DMS153 treated with DMSO at 0.1 percent for 48 hours (cell line): ENCODE measurements at regions not wholly inside any gene's neighbourhood (a gene's known extent, or its start where the extent isn't known, plus 50 kb on each side); places are given as distances from the start of the nearest gene placed in this dataset.
"Not testable (repeated sequence)": the region's sequence is repeated elsewhere in the genome, so short reads cannot be mapped to it uniquely, and the experiment has no call there.

Experiments used
- DNase-seq: peaks from one replicate; lab custom pipeline; 2025; ENCODE audit not compliant: unreplicated experiment; lab: John Stamatoyannopoulos, UW

DNA sequence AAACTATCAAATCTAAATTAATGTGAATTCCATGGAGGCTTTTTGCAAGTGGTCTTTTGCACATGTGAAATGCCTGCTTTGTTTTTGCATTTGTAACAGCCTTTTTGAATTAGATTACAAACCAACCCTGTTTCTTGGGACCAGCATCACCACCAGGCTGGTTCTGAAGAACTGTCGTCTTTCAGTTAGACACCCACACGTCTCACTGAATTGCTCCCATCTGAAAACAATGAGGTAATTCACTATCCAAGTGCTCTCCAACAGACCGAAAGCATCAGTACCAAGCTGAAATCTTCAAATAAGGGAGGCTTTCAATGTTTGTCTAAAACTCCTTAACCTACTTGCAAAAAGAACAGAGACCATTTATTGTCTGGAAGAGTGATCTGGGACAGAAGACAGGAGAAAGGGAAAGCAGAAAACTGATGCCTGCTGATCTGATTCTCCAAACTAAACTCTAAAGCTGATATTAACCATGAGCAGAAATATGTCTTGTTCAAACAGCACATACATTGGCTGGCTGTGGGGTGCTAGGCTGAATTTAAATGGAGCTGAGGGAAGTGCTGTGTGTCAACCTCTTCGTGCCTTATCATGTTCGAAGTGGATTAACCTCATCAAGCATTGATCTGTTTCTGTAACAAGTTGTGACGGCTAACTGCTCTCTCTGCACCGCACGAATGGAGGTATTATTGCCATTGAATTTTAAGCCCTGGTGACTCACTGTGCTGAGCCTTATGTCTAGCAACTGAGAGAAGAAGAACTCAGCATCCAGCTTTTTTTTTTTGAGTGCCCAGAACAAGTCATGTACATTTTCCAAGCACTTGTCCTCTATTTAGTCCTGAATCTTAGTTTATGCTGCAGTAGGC lies 213.7 kb upstream of the P2RY1 start:
- DNase-seq, result no peak

DNA sequence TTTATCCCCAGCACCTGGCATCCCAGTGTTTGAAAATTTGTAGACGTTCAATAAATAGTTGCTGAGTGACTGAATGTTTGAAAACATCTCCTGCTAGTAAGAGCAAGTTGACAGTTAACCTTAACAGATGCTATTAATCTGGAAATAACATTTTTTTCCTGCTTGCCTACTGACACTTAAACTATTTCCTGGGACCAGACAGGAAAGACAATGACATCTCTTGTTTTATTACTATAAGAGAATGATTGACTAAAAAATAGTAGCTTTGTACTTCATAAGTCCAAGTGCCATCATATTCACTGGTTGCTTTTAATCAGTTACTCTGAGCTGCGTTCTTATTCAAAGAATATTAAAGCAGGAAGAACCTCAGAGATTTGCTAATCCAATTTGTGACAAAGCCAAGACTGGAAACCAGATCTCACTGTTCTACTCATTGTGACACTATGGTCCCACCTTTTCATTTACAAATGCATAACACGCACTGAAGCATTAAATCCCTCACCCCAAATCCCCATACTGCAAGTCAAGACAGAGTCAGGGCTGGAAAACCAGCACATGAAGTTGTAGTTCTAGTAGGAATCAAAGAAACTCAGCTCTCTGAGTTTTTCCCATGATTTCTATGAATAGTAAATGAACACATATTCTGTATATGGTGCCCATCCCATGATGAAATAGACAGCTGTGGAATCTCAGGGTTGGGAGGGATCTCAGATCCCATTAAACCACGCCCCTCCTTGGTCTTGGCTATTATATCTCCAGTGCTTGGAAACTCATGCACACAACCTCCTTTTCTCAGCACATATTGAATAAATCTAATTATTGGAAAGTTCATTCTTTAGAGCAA lies 212.7 kb upstream of the P2RY1 start:
- DNase-seq, result no peak

DNA sequence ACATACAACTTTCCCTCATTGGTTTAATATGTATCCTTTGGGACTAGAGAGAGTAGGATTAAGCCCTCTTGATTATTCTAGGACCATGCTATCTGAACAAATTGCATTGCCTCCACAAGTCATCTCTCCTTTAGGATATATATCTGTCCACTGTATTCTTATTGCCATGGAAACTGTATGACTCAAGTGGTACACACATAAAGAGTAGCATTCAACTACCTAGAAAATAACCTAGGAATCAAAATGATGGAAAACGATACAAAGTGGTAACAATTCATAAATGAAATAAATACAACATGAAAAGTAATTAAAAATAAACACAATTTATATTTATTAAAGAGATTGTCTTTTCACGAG lies 212.1 kb upstream of the P2RY1 start:
- DNase-seq, result no peak

DNA sequence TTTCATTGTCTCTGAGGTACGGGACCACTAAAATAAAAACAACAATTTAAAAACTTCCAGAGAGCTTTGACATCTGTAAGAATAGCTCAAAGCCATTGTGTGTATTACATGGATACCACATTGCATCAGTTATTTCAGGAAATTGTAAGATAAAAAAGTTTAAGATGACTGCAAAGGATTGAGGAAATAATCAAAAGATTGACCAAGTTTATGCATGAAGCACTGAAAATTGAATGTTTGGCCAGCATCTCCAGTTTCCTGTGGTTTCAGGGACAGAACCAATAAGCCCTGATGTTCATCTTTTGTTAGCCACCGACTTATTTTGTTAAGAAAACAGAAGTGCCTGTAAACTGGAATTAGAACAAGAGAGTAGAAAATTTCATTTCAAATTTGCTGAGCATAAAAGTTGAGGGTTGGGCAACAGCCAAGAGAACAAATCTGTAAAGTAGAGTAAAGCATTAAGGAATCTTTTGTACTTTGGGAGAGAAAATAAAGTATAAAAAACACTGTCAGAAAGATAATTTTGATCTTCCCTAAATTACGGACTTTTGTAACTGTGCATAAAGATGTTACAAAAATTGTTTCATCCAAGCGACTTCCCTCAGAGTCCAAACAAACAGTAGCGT lies 211.5 kb upstream of the P2RY1 start:
- no peak for DNase-seq

DNA sequence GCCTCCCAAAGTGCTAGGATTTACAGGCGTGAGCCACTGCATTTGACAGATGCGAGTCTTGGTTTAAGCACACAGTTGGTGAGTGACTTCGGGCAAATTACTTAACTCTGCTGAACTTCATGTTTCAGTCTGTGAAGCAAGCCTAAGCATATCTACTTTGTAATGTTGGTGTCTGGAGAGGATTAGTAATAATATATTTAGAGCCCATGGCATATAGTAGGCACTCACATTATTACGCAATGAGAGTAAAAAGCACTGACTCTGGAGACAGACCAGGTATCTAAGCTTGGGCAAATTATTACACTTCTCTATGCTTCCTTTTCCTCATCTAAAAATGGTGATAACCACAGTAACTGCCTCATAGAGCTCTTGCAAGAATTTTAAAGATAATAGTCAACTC lies 208.7 kb upstream of the P2RY1 start:
- no peak for DNase-seq

DNA sequence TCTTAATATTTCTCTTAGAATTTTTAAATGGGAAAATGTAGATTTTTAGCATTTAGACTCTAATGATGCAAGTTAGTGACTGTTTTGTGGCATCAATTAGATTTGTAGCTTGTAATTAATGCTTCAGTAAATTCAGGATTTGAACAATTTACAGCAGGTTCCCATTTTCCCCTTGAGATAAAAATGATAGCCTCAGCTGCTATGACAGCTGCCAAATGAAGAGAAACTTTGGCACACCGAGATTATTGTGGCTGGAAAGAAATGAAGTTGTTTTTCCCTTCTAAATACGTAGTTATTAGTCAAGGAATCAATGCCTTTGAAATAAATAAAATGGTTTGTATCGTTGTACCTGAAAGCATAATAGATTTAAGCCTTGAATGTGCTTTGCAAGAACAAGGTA lies 206.4 kb upstream of the P2RY1 start:
- no peak for DNase-seq

DNA sequence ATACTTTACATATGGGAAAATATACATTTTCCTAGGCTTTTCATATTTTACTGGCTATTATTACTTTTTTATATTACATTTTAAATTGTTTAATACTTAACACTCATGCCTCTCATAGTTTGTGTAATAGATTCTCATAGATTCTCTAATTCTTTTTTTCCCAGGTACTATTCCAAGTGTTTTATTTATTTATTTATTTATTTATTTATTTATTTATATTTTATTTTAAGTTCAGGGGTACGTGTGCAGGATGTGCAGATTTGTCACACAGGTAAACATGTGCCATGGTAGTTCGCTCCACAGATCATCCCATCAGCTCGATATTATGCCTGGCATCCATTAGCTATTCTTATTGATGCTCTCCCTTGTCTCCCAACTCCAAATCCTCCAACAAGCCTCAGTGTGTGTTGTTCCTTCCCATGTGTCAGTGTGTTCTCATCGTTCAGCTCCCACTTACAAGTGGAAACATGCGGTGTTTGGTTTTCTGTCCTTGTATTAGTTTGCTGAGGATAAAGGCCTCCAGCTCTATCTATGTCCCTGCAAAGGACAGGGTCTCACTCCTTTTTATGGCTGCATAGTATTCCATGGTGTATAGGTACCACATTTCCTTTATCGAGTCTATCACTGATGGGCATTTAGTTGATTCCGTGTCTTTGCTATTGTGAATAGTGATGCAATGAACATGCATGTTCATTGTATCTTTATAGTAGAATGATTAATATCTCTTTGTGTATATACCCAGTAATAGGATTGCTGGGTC lies 205.4 kb upstream of the P2RY1 start:
- no peak for DNase-seq

DNA sequence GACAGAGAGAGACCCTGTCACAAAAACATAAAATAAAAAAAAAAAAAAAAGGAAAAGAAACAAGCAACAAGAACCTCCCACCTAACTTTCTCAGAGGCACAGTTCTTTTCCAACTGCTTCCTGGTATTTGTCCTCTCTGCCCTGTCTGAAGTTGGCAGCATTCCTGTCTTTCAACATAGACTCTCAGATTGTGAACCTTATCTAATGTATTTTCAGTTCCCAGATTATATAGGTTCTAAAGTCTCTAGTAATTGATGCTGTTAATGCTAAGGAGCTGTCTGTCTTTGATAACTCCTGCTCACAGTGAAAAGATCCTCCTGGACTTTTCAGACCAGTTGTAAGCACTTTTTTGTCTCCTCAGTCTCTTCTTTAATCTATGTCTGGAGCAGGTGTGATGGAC lies 199.5 kb upstream of the P2RY1 start:
- DNase-seq, result no peak

DNA sequence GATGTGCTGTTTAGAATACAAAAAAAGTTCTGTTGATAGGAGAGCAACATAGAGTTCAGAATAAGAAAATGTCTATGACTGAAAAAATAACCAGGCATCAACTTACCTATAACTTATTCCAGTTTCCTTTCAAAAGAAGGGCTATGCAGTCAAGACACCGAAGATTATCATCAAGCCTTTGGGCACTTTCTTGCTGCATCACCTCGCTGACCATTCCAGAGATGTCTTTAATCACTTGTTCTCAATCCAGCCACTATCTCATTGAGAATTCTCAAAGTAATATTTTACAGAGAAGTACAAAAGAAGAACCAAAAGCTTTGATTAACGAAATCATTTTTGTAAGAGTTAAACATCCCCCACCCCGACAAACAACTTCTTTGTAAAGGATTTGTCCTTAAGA lies 198.3 kb upstream of the P2RY1 start:
- DNase-seq, result no peak

DNA sequence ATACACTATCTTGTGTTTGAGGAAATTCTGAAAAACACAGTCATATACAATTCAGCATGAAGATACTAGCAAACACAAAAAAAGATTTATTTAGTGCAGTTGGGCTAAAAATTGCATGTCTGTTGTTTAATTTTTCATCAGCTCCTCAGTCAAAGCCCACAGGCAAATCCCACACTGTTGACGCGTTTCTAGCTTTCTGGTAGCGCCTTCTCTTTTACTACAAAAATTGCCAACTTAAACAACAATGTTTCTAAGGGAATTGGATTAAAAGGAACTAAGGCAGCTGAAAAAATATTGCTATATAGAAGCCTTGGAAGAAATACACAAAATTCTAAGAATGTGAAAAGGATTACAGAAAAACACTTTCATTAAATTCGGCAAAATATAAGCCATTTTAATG lies 196.7 kb upstream of the P2RY1 start:
- no peak for DNase-seq

DNA sequence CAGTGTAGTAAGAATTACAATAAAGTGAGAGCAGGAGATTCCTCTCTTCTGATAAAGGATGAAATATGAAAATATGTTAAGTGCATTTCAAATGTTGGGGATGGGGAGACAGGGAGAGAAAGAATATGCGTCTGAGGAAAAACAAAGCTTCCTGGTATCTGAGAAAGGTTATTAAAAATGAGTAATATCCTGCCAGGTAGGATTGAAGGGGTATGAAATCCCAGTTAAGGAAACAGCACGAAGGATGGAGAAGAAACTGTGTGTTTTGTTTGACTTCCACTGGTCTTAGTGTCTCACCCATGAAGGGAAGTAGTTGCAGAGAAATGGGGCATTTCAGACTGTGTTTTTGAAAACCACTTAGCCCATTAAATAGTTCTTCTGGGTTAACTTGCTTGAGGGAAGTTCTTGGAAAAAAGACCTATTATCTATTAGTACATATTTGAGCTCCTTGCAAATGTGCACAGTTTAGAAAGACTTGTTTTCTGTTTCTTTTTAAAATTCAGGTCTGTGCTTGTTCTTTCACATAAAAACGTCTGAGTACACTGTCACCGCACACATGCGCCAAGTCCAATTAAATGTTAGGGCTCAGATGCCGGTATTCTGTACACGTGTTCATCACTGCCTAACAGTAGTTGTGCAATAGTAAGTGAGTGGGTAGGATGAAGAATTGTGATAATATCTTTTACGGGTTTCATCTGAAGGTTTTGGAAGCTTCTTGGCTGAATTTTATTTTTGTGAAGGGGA lies 196.1 kb upstream of the P2RY1 start:
- no peak for DNase-seq

DNA sequence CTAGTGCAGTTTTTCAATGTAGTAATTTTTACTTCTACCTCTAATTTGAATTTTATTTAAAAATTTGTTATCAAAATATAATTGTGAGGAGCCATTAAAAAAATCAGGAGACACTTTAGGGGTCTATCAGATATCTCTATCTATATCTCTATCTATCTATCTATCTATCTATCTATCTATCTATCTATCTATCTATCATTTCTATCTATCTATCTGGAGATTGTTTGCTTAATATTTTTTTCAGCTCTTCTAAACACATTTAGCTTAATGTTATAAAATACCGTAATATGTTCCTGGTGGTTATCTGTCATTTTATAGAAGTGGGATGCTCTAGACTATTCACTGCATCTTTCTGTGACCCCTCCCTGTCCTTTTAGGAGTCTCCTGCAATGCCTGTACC lies 193.7 kb upstream of the P2RY1 start:
- no peak for DNase-seq

DNA sequence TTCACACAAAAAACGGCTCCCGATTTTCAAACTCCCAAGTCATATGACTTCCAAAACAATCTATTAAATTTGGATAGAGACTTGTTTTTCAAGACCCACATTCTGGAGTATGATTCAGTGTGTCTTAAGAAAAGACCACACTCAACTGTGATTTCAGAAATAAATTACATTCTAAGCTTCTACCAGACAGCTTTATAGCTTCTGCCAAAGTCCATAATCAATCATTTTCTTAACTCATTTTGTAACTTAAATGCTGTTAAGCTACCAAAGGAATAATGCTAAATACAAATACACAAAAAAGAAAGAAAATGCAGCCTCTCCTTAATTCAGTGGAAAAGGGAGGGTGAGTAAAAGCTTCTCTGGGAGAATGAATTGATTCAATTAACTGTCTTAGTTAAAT lies 192.3 kb upstream of the P2RY1 start:
- no peak for DNase-seq

DNA sequence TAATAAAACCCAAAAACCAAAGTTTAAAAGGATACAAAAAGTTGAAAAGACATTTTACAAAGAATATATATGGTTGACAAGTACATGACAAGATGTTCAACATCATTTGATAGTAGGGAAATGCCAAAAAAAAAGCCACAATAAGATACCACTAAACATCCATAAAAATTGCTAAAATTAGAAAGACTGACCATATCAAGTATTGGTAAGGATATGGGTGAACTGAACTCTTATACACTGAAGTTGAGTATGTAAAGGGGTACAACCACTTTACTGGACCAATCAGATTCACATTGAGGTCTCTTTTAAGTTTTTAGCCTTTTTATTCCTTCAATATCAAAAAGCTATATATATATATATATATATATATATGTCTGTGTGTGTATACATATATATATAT lies 190.5 kb upstream of the P2RY1 start:
- DNase-seq, result no peak

DNA sequence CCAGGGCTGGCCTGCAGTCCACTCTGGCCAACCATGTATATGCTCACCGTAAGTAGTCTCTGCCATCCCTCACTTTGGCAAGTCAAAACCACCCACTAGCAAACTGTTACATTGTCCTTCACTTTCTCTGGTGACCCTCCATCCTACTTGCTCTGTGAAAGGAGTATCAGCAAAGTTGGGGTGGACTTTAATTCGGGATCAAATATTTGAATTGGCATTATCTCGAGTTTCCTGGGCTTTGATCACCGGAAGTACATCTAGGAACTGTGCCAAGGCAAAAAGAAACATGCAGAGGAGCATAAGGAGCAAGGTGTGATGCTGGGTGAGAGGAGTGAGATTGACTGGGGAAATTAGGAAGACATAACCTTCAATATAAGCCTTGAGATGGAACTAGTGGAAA lies 188.9 kb upstream of the P2RY1 start:
- no peak for DNase-seq

DNA sequence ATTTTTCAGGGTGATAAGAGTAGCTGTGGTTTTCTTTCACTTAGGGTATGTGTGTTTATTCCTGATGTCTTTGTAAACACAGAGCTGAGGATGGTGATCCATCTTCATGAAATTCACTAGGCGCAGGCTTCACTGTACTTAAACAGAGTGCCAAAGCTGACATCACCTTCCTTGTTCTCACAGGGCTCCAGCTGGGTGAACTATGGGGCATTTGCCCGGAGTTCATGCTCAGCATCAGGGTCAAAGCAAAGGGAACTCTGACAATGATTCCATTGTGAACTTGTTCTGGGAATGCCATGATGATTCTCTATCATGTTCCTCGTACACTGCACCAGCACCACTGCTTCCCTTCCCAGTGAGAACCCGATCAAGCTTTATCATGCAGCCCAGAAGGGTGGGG lies 184.8 kb upstream of the P2RY1 start:
- no peak for DNase-seq

DNA sequence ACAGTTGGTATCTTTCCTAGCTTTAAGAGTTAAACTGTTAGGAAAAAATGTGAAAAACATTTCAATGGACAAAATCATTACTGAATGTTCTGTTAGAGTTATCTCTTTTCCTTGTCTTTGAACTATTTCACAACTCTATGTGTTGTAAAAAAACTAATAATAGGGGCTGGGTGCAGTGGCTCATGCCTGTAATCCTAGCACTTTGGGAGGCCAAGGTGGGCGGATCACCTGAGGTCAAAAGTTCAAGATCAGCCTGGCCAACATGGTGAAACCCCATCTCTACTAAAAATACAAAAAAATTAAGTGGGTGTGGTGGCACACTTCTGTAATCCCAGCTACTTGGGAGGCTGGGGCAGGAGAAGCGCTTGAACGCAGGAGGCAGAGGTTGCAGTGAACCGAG lies 184.0 kb upstream of the P2RY1 start:
- DNase-seq, result not testable (repeated sequence)

DNA sequence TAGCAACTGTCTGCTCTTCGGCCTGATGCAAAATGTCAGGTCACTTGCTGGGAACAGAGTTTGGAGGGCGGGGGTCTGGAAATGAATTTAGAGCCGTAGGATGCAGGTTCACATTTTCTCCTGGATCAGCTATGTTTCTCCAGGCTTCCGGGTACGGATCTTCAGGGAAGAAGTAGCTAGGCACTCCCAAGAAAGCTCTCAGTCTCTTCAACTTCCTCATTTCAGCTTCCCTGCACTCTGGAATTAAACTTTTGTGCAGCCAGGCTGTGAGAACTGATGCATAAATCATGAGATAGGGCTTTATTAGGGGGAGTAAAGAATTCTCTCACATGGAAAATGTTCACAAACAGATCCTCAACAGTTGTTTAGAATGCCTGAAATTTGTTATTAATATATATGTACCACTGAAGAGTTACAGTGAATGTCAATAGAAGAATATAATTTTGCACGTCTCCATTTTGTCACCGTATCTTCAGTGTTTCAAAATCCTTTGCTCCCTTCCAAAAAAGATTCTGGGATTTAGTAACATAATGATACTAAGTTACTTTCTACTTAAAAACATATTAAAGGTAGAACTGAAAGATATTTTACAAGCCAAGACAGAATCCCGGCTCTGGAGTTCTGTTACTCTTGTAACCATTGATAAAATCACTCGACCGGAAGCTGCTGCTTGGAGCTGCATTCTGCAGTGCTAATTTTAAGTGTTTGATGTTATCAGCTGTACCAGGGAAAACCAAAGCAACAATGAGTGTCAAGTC lies 178.5 kb upstream of the P2RY1 start:
- no peak for DNase-seq

DNA sequence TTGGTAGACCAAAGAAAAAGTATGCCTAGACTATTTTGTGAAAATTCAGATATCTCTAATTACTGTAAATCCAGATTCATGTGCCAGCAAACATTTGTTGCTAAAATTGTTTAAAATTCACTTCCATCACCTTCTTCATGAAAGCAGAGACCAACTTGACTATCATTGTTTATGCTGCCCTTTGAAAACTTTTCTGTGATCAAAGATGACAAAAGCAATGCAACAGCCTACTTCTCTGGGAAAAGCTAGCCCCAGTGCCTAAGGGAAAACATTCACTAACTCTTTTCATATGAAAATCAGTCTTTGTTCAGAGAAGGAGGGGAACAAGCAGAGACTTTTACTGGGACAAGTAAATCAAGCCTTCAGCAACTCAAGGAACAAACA lies 178.0 kb upstream of the P2RY1 start:
- no peak for DNase-seq
